Body of pancreas (tissue), 4 donors: ENCODE measurements at regions not wholly inside any gene's neighbourhood (a gene's known extent, or its start where the extent isn't known, plus 50 kb on each side); places are given as distances from the start of the nearest gene placed in this dataset.

Experiments
- CTCF ChIP-seq, 7 experiments: fragments of 450-650 bp in 4 of 7; fragments of 200-600 bp in 3 of 7; sonication (generic) in 3 of 7; IDR thresholded peaks; one replicate each; pipeline ENCODE4 v1.5.1; 2016 to 2019; ENCODE audit warnings: antibody characterized with exemption in 7 of 7
- POLR2A ChIP-seq, 3 donors: fragments of 450-650 bp; IDR thresholded peaks; one replicate each; pipeline ENCODE4 v1.6.1; 2016; ENCODE audit warnings: antibody characterized with exemption in 3 of 3, mild to moderate bottlenecking in 2 of 3

- TF ChIP-seq CTCF (IDR thresholded peaks at IDR 0.05), result no peak
- TF ChIP-seq POLR2A (IDR thresholded peaks at IDR 0.05), result no peak
These were observed 296.9 kb downstream of the TMEM114 start for GRCh38 chr16:8293413-8293812.
